RWPE2 (cell line): ENCODE measurements at regions not wholly inside any gene's neighbourhood (a gene's known extent, or its start where the extent isn't known, plus 50 kb on each side); places are given as distances from the start of the nearest gene placed in this dataset.

Experiments
- ATAC-seq: fragments of 200-7000 bp; cut with Tn5 transposase; 3 replicates; pipeline ENCODE4 v1.9.1; 2021; ENCODE audit warnings: low read depth
- DNase-seq: peaks from one replicate; pipeline ENCODE4 v3.0.0-alpha.2; 2020; ENCODE audit warnings: low spot score
- H3K27ac ChIP-seq: fragments of 450-650 bp; 2 replicates; pipeline ENCODE4 v1.5.1; 2017; ENCODE audit warnings: mild to moderate bottlenecking; ENCODE audit not compliant: poor library complexity, severe bottlenecking
- H3K27me3 ChIP-seq: fragments of 250-450 bp; sonication (Bioruptor Pico); 2 replicates; pipeline ENCODE4 v1.5.1; 2021; ENCODE audit warnings: mild to moderate bottlenecking, moderate library complexity; ENCODE audit not compliant: insufficient read depth, poor library complexity, severe bottlenecking
- H3K36me3 ChIP-seq: fragments of 250-450 bp; sonication (Bioruptor Pico); 2 replicates; pipeline ENCODE4 v1.5.1; 2020; ENCODE audit warnings: low read depth, mild to moderate bottlenecking, moderate library complexity
- H3K4me1 ChIP-seq: fragments of 250-450 bp; sonication (Bioruptor Pico); 2 replicates; pipeline ENCODE4 v1.5.1; 2021; ENCODE audit warnings: mild to moderate bottlenecking, moderate library complexity; ENCODE audit not compliant: insufficient read depth, poor library complexity, severe bottlenecking
- H3K4me3 ChIP-seq: fragments of 250-450 bp; sonication (Bioruptor Pico); 2 replicates; pipeline ENCODE4 v1.5.1; 2021; ENCODE audit warnings: mild to moderate bottlenecking, moderate library complexity; ENCODE audit not compliant: severe bottlenecking
- H3K9me3 ChIP-seq: fragments of 250-450 bp; sonication (Bioruptor Pico); 2 replicates; pipeline ENCODE4 v1.5.1; 2021; ENCODE audit warnings: mild to moderate bottlenecking, moderate library complexity; ENCODE audit not compliant: severe bottlenecking
- CTCF ChIP-seq: fragments of 450-650 bp; IDR thresholded peaks from one replicate; pipeline ENCODE4 v1.5.1; 2017; ENCODE audit warnings: mild to moderate bottlenecking, moderate library complexity; ENCODE audit not compliant: poor library complexity, severe bottlenecking

- peak overlapping the region; percentile 88 for H3K27ac ChIP-seq
- TF ChIP-seq CTCF: no peak
- no peaks in the 10 kb centered on the region for H3K36me3 ChIP-seq
- ATAC-seq: peak; percentile 80
- DNase-seq: no peak
- H3K4me3 ChIP-seq: no peak overlapping the region
- no peaks in the 10 kb centered on the region for H3K9me3 ChIP-seq
- peaks cover 35% of the 10 kb centered on the region for H3K4me1 ChIP-seq
- no peaks in the 10 kb centered on the region for H3K27me3 ChIP-seq
These were observed 190.8 kb downstream of the EPM2A start for GRCh38 chr6:145544514-145544913.

GRCh38 chr6:145546265-145546664, 189.1 kb downstream of the EPM2A start:
- no peak for TF ChIP-seq CTCF
- H3K4me3 ChIP-seq: no peak overlapping the region
- H3K4me1 ChIP-seq: peaks cover 27% of the 10 kb centered on the region
- H3K27me3 ChIP-seq: no peaks in the 10 kb centered on the region
- no peak overlapping the region for H3K27ac ChIP-seq
- no peak for ATAC-seq
- DNase-seq: no peak
- H3K9me3 ChIP-seq: no peaks in the 10 kb centered on the region
- no peaks in the 10 kb centered on the region for H3K36me3 ChIP-seq

- Histone ChIP-seq H3K4me1 (peaks cover 27% of the 10 kb centered on the region), H3K27ac (no peak overlapping the region), H3K4me3 (no peak overlapping the region), H3K9me3 (no peaks in the 10 kb centered on the region), H3K27me3 (no peaks in the 10 kb centered on the region), H3K36me3 (no peaks in the 10 kb centered on the region)
- no peak for TF ChIP-seq CTCF
- no peak for DNase-seq
- ATAC-seq: no peak
These were observed 187.6 kb downstream of the EPM2A start for GRCh38 chr6:145547594-145548335.

- no peak for TF ChIP-seq CTCF
- no peak overlapping the region for H3K4me3 ChIP-seq
- H3K4me1 ChIP-seq: peaks cover 19% of the 10 kb centered on the region
- H3K36me3 ChIP-seq: no peaks in the 10 kb centered on the region
- no peaks in the 10 kb centered on the region for H3K27me3 ChIP-seq
- no peak for DNase-seq
- no peak overlapping the region for H3K27ac ChIP-seq
- no peaks in the 10 kb centered on the region for H3K9me3 ChIP-seq
- ATAC-seq: no peak
These were observed 186.2 kb downstream of the EPM2A start for GRCh38 chr6:145548933-145549648.

- Histone ChIP-seq H3K4me3 (no peak overlapping the region), H3K27ac (no peak overlapping the region), H3K36me3 (no peaks in the 10 kb centered on the region), H3K4me1 (peaks cover 9% of the 10 kb centered on the region), H3K9me3 (no peaks in the 10 kb centered on the region), H3K27me3 (no peaks in the 10 kb centered on the region)
- DNase-seq: no peak
- no peak for ATAC-seq
- TF ChIP-seq CTCF: no peak
These were observed 184.2 kb downstream of the EPM2A start for GRCh38 chr6:145551164-145551563.
